ENCODE measurements at regions not wholly inside any gene's neighbourhood (a gene's known extent, or its start where the extent isn't known, plus 50 kb on each side); places are given as distances from the start of the nearest gene placed in this dataset.

GRCh38 chr13:72537395-72537780, 190.0 kb downstream of the MZT1 start:
- 3% methylated on average over 2 of the region's 2 CpGs for WGBS (ENCODE audit: low lambda C conversion rate)
- Histone ChIP-seq H3K27me3 (ENCODE audit: control insufficient read depth in 1 of 2, insufficient read depth in 2 of 2, low read length in 2 of 2) (no peaks in the 10 kb centered on the region), H3K27ac (ENCODE audit: extremely low read length, insufficient read depth, low read length) (peak overlapping the region; percentile 47), H3K36me3 (replicated peaks in 1 of 2; ENCODE audit: control insufficient read depth in 1 of 2, insufficient read depth in 2 of 2, low read length in 2 of 2) (no peaks in the 10 kb centered on the region), H4K20me1 (ENCODE audit: insufficient read depth, low read length) (no peaks in the 10 kb centered on the region), H3K4me3 (replicated peaks in 1 of 3; ENCODE audit: insufficient read depth in 1 of 3, low read depth in 2 of 3, low read length in 3 of 3) (peak overlapping the region; percentile 38 to 57 (median 55); a peak in 5 of 6 replicates), H2AFZ (ENCODE audit: low read length) (peak overlapping the region; percentile 61), H3K4me1 (ENCODE audit: insufficient read depth, low read length) (peaks cover 39% of the 10 kb centered on the region), H3K9ac (ENCODE audit: insufficient read depth, low read depth, low read length) (peak overlapping the region; percentile 12; the same call in 1 of the 2 replicates), H3K4me2 (ENCODE audit: low read depth, low read length) (peak overlapping the region; percentile 64), H3K9me3 (ENCODE audit: low read length) (no peaks in the 10 kb centered on the region), H3K79me2 (ENCODE audit: insufficient read depth, low read length) (no peaks in the 10 kb centered on the region)
- DNase-seq (ENCODE audit: low spot score) (peak; percentile 16), FAIRE-seq (no peak), ATAC-seq (peak; percentile 58)
- ChIA-PET POLR2A (interaction anchor here (1.1 kb wide), 1 partner anchor 7 kb away, joined by 3 read pairs; no protein-coding TSS in a partner anchor), CTCF (ENCODE audit: low intra/inter-chr PET ratio, low total read pairs) (no interaction called here)
- BruUV-seq (replicated peaks), result no TSS peak
- intact Hi-C loops (cut with micrococcal nuclease; ENCODE audit: unreplicated experiment), result no loop called here
- in situ Hi-C loops (cut with HindIII; ENCODE audit: extremely low pct_ligation_motif_present, low pct_unique_long_range_greater_than_20kb), result no loop called here
- TF ChIP-seq ZNF281 (CRISPR knock-in tag; IDR thresholded peaks at IDR 0.05; ENCODE audit: borderline replicate concordance) (no peak), ZNF205 (CRISPR knock-in tag; IDR thresholded peaks at IDR 0.05) (peak; percentile 75; the same call in 1 of the 2 replicates), GATA4 (IDR thresholded peaks at IDR 0.05; ENCODE audit: borderline replicate concordance, low read depth) (0 out of 2 replicates have a peak, but pooled peaks have one; percentile 0), TMF1 (CRISPR knock-in tag; IDR thresholded peaks at IDR 0.05; ENCODE audit: low read depth) (no peak), SOX5 (CRISPR knock-in tag; IDR thresholded peaks at IDR 0.05; ENCODE audit: borderline replicate concordance) (peak; percentile 30; the same call in 1 of the 2 replicates), PRPF4 (IDR thresholded peaks at IDR 0.05; ENCODE audit: low read depth, low read length, poor library complexity, severe bottlenecking) (no peak), SOX13 (IDR thresholded peaks at IDR 0.05) (no peak), SOX13 (CRISPR knock-in tag; conservative IDR thresholded peaks at IDR 0.05 in 1 of 2, IDR thresholded peaks at IDR 0.05 in 1 of 2) (0 out of 4 replicates have a peak, but pooled peaks of 1 of the 2 experiments have one; percentile 5), HNRNPUL1 (IDR thresholded peaks at IDR 0.05; ENCODE audit: low read depth, low read length) (no peak), ZNF17 (CRISPR knock-in tag; IDR thresholded peaks at IDR 0.05) (no peak), ZMAT5 (CRISPR knock-in tag; IDR thresholded peaks at IDR 0.05; ENCODE audit: borderline replicate concordance, low read depth) (no peak), CEBPB (IDR thresholded peaks at IDR 0.05; ENCODE audit: borderline replicate concordance, low read depth, low read length) (no peak), ZNF83 (CRISPR knock-in tag; IDR thresholded peaks at IDR 0.05; ENCODE audit: borderline replicate concordance) (no peak), KAT8 (CRISPR knock-in tag; IDR thresholded peaks at IDR 0.05) (peak; percentile 12; the same call in 1 of the 2 replicates), ZNF616 (CRISPR knock-in tag; IDR thresholded peaks at IDR 0.05; ENCODE audit: low read depth) (no peak), GFI1 (CRISPR knock-in tag; IDR thresholded peaks at IDR 0.05; ENCODE audit: borderline replicate concordance) (no peak), MED1 (CRISPR knock-in tag; IDR thresholded peaks at IDR 0.05) (peak; percentile 12; the same call in 1 of the 2 replicates), ISX (CRISPR knock-in tag; conservative IDR thresholded peaks at IDR 0.05) (no peak)
